GM21423 (cell line): ENCODE measurements at regions not wholly inside any gene's neighbourhood (a gene's known extent, or its start where the extent isn't known, plus 50 kb on each side); places are given as distances from the start of the nearest gene placed in this dataset.
A peak's percentile ranks its signal among the peaks of the same experiment; 100 is the strongest.
"Not testable (repeated sequence)": the region's sequence is repeated elsewhere in the genome, so short reads cannot be mapped to it uniquely, and the experiment has no call there.

ENCODE experiments used
- ATAC-seq: cut with Tn5 transposase; IDR thresholded peaks from one replicate; pipeline ENCODE4 v1.9.1; 2021; ENCODE audit warnings: mild to moderate bottlenecking, moderate library complexity; ENCODE audit not compliant: unreplicated experiment

GRCh38 chr2:39837856-39838453, 58.9 kb upstream of the THUMPD2 start:
- peak; percentile 85 for ATAC-seq

GRCh38 chr2:39836638-39837037, 57.6 kb upstream of the THUMPD2 start:
- ATAC-seq: no peak

GRCh38 chr2:39834426-39834825, 55.4 kb upstream of the THUMPD2 start:
- no peak for ATAC-seq

- not testable (repeated sequence) for ATAC-seq
These were observed 51.6 kb upstream of the THUMPD2 start for GRCh38 chr2:39830610-39831009.
